ENCODE measurements at regions not wholly inside any gene's neighbourhood (a gene's known extent, or its start where the extent isn't known, plus 50 kb on each side); places are given as distances from the start of the nearest gene placed in this dataset.
A peak's percentile ranks its signal among the peaks of the same experiment; 100 is the strongest.

- no peak overlapping the region for H3K4me3 ChIP-seq
- no peak for DNase-seq (ENCODE audit: low spot score)
- no peaks in the 10 kb centered on the region for H3K9me3 ChIP-seq
- no peak overlapping the region for H3K27ac ChIP-seq
- no peaks in the 10 kb centered on the region for H3K36me3 ChIP-seq
- no peaks in the 10 kb centered on the region for H3K4me1 ChIP-seq
- TF ChIP-seq CTCF (IDR thresholded peaks at IDR 0.05): no peak
- no peaks in the 10 kb centered on the region for H3K27me3 ChIP-seq
Observed at GRCh38 chr2:165033402-165033801, 78.1 kb upstream of the SLC38A11 start.

DNA sequence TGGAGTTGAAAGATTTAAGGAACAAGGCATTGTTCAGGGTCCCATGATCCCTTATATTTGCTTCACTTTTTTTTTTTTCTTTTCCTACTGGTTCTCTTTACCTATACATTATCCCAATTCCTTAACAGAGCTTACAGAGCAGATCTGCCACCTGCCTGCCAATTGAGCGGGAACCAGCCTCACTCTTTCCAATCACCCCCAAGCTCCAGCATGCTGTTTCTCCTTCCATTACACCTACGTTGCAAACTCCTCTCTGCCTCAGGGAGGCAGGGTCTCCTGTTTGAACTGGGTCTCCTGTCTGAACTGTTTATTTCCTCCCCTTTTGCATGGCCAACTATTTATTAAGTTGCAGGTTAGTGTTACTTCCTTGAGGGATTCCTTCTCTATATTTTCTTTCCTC is 77.2 kb upstream of the SLC38A11 start:
- Histone ChIP-seq H3K4me3 (no peak overlapping the region), H3K9me3 (no peaks in the 10 kb centered on the region), H3K4me1 (no peaks in the 10 kb centered on the region), H3K27me3 (no peaks in the 10 kb centered on the region), H3K27ac (no peak overlapping the region), H3K36me3 (no peaks in the 10 kb centered on the region)
- TF ChIP-seq CTCF (IDR thresholded peaks at IDR 0.05): no peak
- no peak for DNase-seq (ENCODE audit: low spot score)

DNA sequence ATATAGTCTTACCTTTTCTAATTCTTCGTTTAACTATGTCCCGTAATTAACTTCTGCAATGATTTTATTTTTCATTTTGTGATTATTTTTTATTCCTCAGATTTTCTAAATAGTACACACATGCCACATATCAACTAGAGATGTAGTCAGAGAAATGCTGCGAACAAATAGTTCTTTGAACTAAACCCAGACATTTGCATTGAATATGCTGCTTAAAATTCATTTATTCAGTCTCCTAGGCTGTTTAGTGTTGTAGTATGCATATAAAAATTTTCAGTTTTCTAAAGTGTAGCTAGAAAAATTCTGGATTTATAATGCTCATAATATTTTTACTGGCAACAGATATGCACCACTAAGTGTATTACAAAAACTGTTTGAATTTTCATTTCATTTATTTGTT is 68.9 kb upstream of the SLC38A11 start:
- Histone ChIP-seq H3K27me3 (no peaks in the 10 kb centered on the region), H3K36me3 (no peaks in the 10 kb centered on the region), H3K27ac (no peak overlapping the region), H3K9me3 (no peaks in the 10 kb centered on the region), H3K4me3 (no peak overlapping the region), H3K4me1 (no peaks in the 10 kb centered on the region)
- no peak for TF ChIP-seq CTCF (IDR thresholded peaks at IDR 0.05)
- no peak for DNase-seq (ENCODE audit: low spot score)

DNA sequence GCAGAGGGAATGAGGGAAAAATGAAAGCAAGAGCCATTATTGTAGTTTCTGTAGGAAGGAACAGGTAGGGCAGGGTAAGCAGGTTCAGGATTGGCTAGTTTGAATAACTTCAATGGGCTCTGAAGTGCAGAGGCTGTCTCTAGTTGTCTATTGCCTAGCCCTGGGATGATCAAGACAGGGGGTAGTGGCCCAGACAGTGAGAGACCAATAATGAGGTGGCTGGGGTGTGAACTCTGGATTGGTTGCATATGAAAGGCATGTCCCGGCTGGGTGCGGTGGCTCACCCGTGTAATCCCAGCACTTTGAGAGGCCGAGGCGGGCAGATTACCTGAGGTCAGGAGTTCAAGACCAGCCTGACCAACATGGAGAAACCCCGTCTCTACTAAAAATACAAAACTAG is 67.5 kb upstream of the SLC38A11 start:
- no peaks in the 10 kb centered on the region for H3K4me1 ChIP-seq
- H3K36me3 ChIP-seq: no peaks in the 10 kb centered on the region
- H3K27me3 ChIP-seq: no peaks in the 10 kb centered on the region
- no peak overlapping the region for H3K27ac ChIP-seq
- no peak overlapping the region for H3K4me3 ChIP-seq
- no peaks in the 10 kb centered on the region for H3K9me3 ChIP-seq
- no peak for DNase-seq (ENCODE audit: low spot score)
- no peak for TF ChIP-seq CTCF (IDR thresholded peaks at IDR 0.05)

- Histone ChIP-seq H3K27ac (no peak overlapping the region), H3K36me3 (no peaks in the 10 kb centered on the region), H3K4me3 (no peak overlapping the region), H3K9me3 (no peaks in the 10 kb centered on the region), H3K27me3 (no peaks in the 10 kb centered on the region), H3K4me1 (no peaks in the 10 kb centered on the region)
- no peak for TF ChIP-seq CTCF (IDR thresholded peaks at IDR 0.05)
- no peak for DNase-seq (ENCODE audit: low spot score)
Observed at GRCh38 chr2:165017966-165018596, 62.8 kb upstream of the SLC38A11 start.

GRCh38 chr2:165016772-165017411 is 61.6 kb upstream of the SLC38A11 start:
- no peak overlapping the region for H3K27ac ChIP-seq
- no peak for DNase-seq (ENCODE audit: low spot score)
- no peak overlapping the region for H3K4me3 ChIP-seq
- no peaks in the 10 kb centered on the region for H3K4me1 ChIP-seq
- no peaks in the 10 kb centered on the region for H3K27me3 ChIP-seq
- TF ChIP-seq CTCF (IDR thresholded peaks at IDR 0.05): peak; percentile 24 to 73
- no peaks in the 10 kb centered on the region for H3K9me3 ChIP-seq
- no peaks in the 10 kb centered on the region for H3K36me3 ChIP-seq
